Astrocyte (in vitro differentiated cells and primary cell): ENCODE measurements at regions not wholly inside any gene's neighbourhood (a gene's known extent, or its start where the extent isn't known, plus 50 kb on each side); places are given as distances from the start of the nearest gene placed in this dataset.
"Not testable (repeated sequence)": the region's sequence is repeated elsewhere in the genome, so short reads cannot be mapped to it uniquely, and the experiment has no call there.

ENCODE experiments used
- DNase-seq: peaks from one replicate; pipeline ENCODE4 v3.0.0-alpha.2; 2010; ENCODE audit warnings: low read depth
- FAIRE-seq: peaks from 2 replicates; lab custom pipeline; 2011; peaks lifted over from hg19 to GRCh38; lab: Jason Lieb, UNC
- H2AFZ ChIP-seq: 2 replicates; pipeline ENCODE4 v1.6.0; 2012; ENCODE audit warnings: low read depth, low read length, inconsistent platforms
- H3K27ac ChIP-seq: 2 replicates; pipeline ENCODE4 v1.5.1; 2011; ENCODE audit warnings: low read depth, low read length, inconsistent platforms
- H3K27me3 ChIP-seq: 2 replicates; pipeline ENCODE4 v1.6.0; 2011; ENCODE audit warnings: low read length, inconsistent platforms; ENCODE audit not compliant: insufficient read depth
- H3K36me3 ChIP-seq: 2 replicates; pipeline ENCODE4 v1.5.1; 2011; ENCODE audit warnings: low read length, inconsistent platforms; ENCODE audit not compliant: insufficient read depth
- H3K4me1 ChIP-seq: 2 replicates; pipeline ENCODE4 v1.5.1; 2011; ENCODE audit warnings: low read length, inconsistent platforms; ENCODE audit not compliant: insufficient read depth
- H3K4me2 ChIP-seq: 2 replicates; pipeline ENCODE4 v1.6.0; 2012; ENCODE audit warnings: low read length, inconsistent platforms
- H3K4me3 ChIP-seq: 2 replicates; pipeline ENCODE4 v1.5.1; 2011; ENCODE audit warnings: low read depth, mild to moderate bottlenecking, low read length, inconsistent platforms; ENCODE audit not compliant: insufficient read depth
- H3K79me2 ChIP-seq: 2 replicates; pipeline ENCODE4 v1.6.0; 2012; ENCODE audit warnings: mild to moderate bottlenecking, low read length, inconsistent platforms; ENCODE audit not compliant: insufficient read depth
- H3K9ac ChIP-seq: 2 replicates; pipeline ENCODE4 v1.6.0; 2012; ENCODE audit warnings: mild to moderate bottlenecking, low read length, inconsistent platforms
- H3K9me3 ChIP-seq: 2 replicates; pipeline ENCODE4 v1.5.1; 2012; ENCODE audit warnings: low read depth, mild to moderate bottlenecking, low read length, inconsistent platforms; ENCODE audit not compliant: insufficient read depth
- H4K20me1 ChIP-seq: 2 replicates; pipeline ENCODE4 v1.6.0; 2012; ENCODE audit warnings: low read length, inconsistent platforms; ENCODE audit not compliant: insufficient read depth
- H3K27ac Mint-ChIP-seq: one replicate; pipeline ENCODE4 v1.8.0; 2021; ENCODE audit warnings: mild to moderate bottlenecking, mixed read lengths; ENCODE audit not compliant: unreplicated experiment
- H3K27me3 Mint-ChIP-seq: one replicate; pipeline ENCODE4 v1.8.0; 2021; ENCODE audit warnings: low read depth, mixed read lengths; ENCODE audit not compliant: unreplicated experiment
- H3K36me3 Mint-ChIP-seq: one replicate; pipeline ENCODE4 v1.8.0; 2021; ENCODE audit warnings: low read depth, mixed read lengths; ENCODE audit not compliant: unreplicated experiment
- H3K4me1 Mint-ChIP-seq: one replicate; pipeline ENCODE4 v1.8.0; 2021; ENCODE audit warnings: low read depth, mixed read lengths; ENCODE audit not compliant: unreplicated experiment
- H3K4me3 Mint-ChIP-seq: one replicate; pipeline ENCODE4 v1.8.0; 2021; ENCODE audit warnings: mild to moderate bottlenecking, moderate library complexity, mixed read lengths; ENCODE audit not compliant: unreplicated experiment
- H3K9me3 Mint-ChIP-seq: one replicate; pipeline ENCODE4 v1.8.0; 2021; ENCODE audit warnings: mild to moderate bottlenecking, mixed read lengths; ENCODE audit not compliant: unreplicated experiment

GRCh38 chr9:66759825-66760492 is 140.6 kb upstream of the ZNF658 start:
- H3K4me1 Mint-ChIP-seq, H3K9me3 Mint-ChIP-seq, H3K36me3 ChIP-seq, H3K4me3 Mint-ChIP-seq, H3K79me2 ChIP-seq, H3K9ac ChIP-seq, H3K36me3 Mint-ChIP-seq, H3K27ac Mint-ChIP-seq, H3K27me3 Mint-ChIP-seq, H3K27ac ChIP-seq, FAIRE-seq, H3K4me3 ChIP-seq, H2AFZ ChIP-seq, DNase-seq, H4K20me1 ChIP-seq, H3K27me3 ChIP-seq, H3K9me3 ChIP-seq, H3K4me2 ChIP-seq, H3K4me1 ChIP-seq: not testable (repeated sequence)

- not testable (repeated sequence) for H3K9me3 ChIP-seq, H3K36me3 Mint-ChIP-seq, H3K79me2 ChIP-seq, DNase-seq, H3K4me1 ChIP-seq, H3K4me1 Mint-ChIP-seq, H3K27ac Mint-ChIP-seq, H3K4me3 ChIP-seq, FAIRE-seq, H3K9me3 Mint-ChIP-seq, H3K27me3 Mint-ChIP-seq, H3K27ac ChIP-seq, H3K4me2 ChIP-seq, H3K4me3 Mint-ChIP-seq, H4K20me1 ChIP-seq, H2AFZ ChIP-seq, H3K36me3 ChIP-seq, H3K9ac ChIP-seq, H3K27me3 ChIP-seq
Measured at GRCh38 chr9:66764799-66765493, 135.6 kb upstream of the ZNF658 start.

DNA sequence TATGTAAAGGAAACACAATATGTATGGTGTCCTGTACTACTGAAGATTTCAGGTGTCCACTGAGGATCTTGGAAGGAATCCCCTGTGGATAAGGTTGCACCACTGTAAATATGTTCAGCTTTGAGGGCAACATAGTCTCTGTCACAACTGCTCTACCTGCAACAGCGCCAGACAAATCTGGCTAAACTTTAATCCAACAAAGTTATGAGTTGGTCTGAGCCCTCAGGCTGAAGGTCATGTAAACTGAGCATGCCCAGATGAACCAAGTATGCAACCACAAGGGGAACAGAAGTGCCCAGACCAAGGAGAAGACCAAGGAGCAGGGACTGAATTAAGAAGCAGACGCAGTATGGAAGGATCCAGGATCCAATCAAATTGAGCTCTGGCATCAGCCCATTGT is 135.0 kb upstream of the ZNF658 start:
- H3K27ac Mint-ChIP-seq, FAIRE-seq, H3K36me3 ChIP-seq, H3K9ac ChIP-seq, H3K9me3 Mint-ChIP-seq, H3K27ac ChIP-seq, H3K4me2 ChIP-seq, H3K27me3 ChIP-seq, H4K20me1 ChIP-seq, H3K27me3 Mint-ChIP-seq, H3K9me3 ChIP-seq, H3K4me1 Mint-ChIP-seq, H2AFZ ChIP-seq, H3K4me1 ChIP-seq, DNase-seq, H3K4me3 Mint-ChIP-seq, H3K79me2 ChIP-seq, H3K36me3 Mint-ChIP-seq, H3K4me3 ChIP-seq: not testable (repeated sequence)

DNA sequence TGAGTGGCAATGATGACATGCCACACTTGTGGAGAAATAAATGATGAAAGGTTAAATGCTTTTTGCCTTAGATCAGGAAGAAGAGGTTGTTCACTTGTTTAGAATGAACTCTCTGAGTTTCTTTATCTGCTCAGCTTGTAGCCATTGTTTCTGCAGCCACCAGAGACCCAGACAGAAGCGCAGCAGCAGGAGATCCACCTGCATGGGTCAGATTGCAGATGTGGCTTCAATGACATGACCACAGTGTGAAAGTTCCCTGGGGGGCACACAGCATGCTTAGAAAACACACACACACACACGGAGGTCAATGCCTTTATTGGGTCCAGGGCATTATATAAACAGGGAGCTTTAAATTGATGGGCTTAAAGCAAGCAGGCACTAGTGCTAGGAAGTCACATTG is 129.0 kb upstream of the ZNF658 start:
- not testable (repeated sequence) for H3K4me2 ChIP-seq, H4K20me1 ChIP-seq, FAIRE-seq, H3K9me3 Mint-ChIP-seq, H3K27ac Mint-ChIP-seq, H3K36me3 Mint-ChIP-seq, H3K4me3 Mint-ChIP-seq, H3K4me3 ChIP-seq, H3K27ac ChIP-seq, H3K9me3 ChIP-seq, DNase-seq, H3K4me1 ChIP-seq, H3K79me2 ChIP-seq, H3K27me3 Mint-ChIP-seq, H3K4me1 Mint-ChIP-seq, H2AFZ ChIP-seq, H3K36me3 ChIP-seq, H3K27me3 ChIP-seq, H3K9ac ChIP-seq

- not testable (repeated sequence) for H3K4me1 Mint-ChIP-seq, H3K4me2 ChIP-seq, H3K79me2 ChIP-seq, H2AFZ ChIP-seq, H3K27me3 ChIP-seq, H3K36me3 Mint-ChIP-seq, H3K9ac ChIP-seq, H3K27me3 Mint-ChIP-seq, H3K4me3 Mint-ChIP-seq, DNase-seq, H3K4me3 ChIP-seq, H3K27ac Mint-ChIP-seq, H3K9me3 Mint-ChIP-seq, H3K36me3 ChIP-seq, H3K27ac ChIP-seq, H4K20me1 ChIP-seq, H3K9me3 ChIP-seq, FAIRE-seq, H3K4me1 ChIP-seq
Measured at GRCh38 chr9:66774618-66775017, 125.9 kb upstream of the ZNF658 start.

- H3K4me1 ChIP-seq, H3K79me2 ChIP-seq, H2AFZ ChIP-seq, H3K4me3 ChIP-seq, H3K27ac Mint-ChIP-seq, H3K27me3 Mint-ChIP-seq, H3K9me3 Mint-ChIP-seq, H3K36me3 Mint-ChIP-seq, H3K9ac ChIP-seq, FAIRE-seq, H3K27ac ChIP-seq, DNase-seq, H3K36me3 ChIP-seq, H3K4me3 Mint-ChIP-seq, H3K4me1 Mint-ChIP-seq, H3K4me2 ChIP-seq, H4K20me1 ChIP-seq, H3K9me3 ChIP-seq, H3K27me3 ChIP-seq: not testable (repeated sequence)
Measured at GRCh38 chr9:66779944-66780661, 120.4 kb upstream of the ZNF658 start.
